ENCODE measurements at regions not wholly inside any gene's neighbourhood (a gene's known extent, or its start where the extent isn't known, plus 50 kb on each side); places are given as distances from the start of the nearest gene placed in this dataset.

GRCh38 chr15:81575436-81576123 lies 201.6 kb upstream of the TMC3 start (continued):
- TF ChIP-seq TAF7 (tag; IDR thresholded peaks at IDR 0.05), result no peak
- TF ChIP-seq SP1 (CRISPR knock-in tag; IDR thresholded peaks at IDR 0.05), result no peak
- no peak for TF ChIP-seq POLR3G (IDR thresholded peaks at IDR 0.05; ENCODE audit: extremely low read depth, insufficient read length, insufficient replicate concordance)
- no peak for TF ChIP-seq ZNF140 (CRISPR knock-in tag; IDR thresholded peaks at IDR 0.05)
- TF ChIP-seq SMARCA4 (IDR thresholded peaks at IDR 0.05), result no peak
- no peak for TF ChIP-seq POLR2B (IDR thresholded peaks at IDR 0.05; ENCODE audit: low read depth, partially characterized antibody)
- no peak for TF ChIP-seq RFX5 (IDR thresholded peaks at IDR 0.05; ENCODE audit: low read depth, low read length)
- no peak for TF ChIP-seq TAF15 (IDR thresholded peaks at IDR 0.05; ENCODE audit: low read depth, low read length)
- no peak for TF ChIP-seq ZC3H11A (IDR thresholded peaks at IDR 0.05; ENCODE audit: low read depth, low read length)
- TF ChIP-seq NFIC (IDR thresholded peaks at IDR 0.05), result peak; percentile 66; the same call in 1 of the 2 replicates
- TF ChIP-seq ZNF175 (CRISPR knock-in tag; IDR thresholded peaks at IDR 0.05; ENCODE audit: low read depth), result no peak
- TF ChIP-seq SNIP1 (IDR thresholded peaks at IDR 0.05; ENCODE audit: low read depth), result no peak
- 0 out of 4 replicates have a peak, but pooled peaks of 1 of the 2 experiments have one; percentile 28 for TF ChIP-seq CSDE1 (IDR thresholded peaks at IDR 0.05)
- peak; percentile 88 for TF ChIP-seq RFX1 (IDR thresholded peaks at IDR 0.05)
